Body of pancreas (tissue), 4 donors: ENCODE measurements at regions not wholly inside any gene's neighbourhood (a gene's known extent, or its start where the extent isn't known, plus 50 kb on each side); places are given as distances from the start of the nearest gene placed in this dataset.

ENCODE experiments used
- ATAC-seq: fragments of 150-250 bp; one replicate; pipeline ENCODE4 v1.9.1; 2016
- DNase-seq, 4 donors: peaks; one replicate each; pipeline ENCODE4 v3.0.0-alpha.2; 2019
- H3K27ac ChIP-seq, 4 donors: fragments of 200-600 bp; sonication (generic); 1 replicate in 3 of 4; 2 replicates in 1 of 4; pipeline versions ENCODE4 v1.5.1 to v1.6.1; 2016 to 2019; ENCODE audit warnings: mild to moderate bottlenecking in 1 of 4, mixed read lengths in 1 of 4, moderate library complexity in 1 of 4
- H3K27me3 ChIP-seq, 2 donors: fragments of 200-600 bp; sonication (generic); one replicate each; pipeline ENCODE4 v1.6.0; 2016; ENCODE audit warnings: mild to moderate bottlenecking in 1 of 2
- H3K36me3 ChIP-seq, 2 donors: fragments of 200-600 bp; sonication (generic); replicated peaks in 1 of 2; 2 replicates each; pipeline ENCODE4 v1.5.1; 2016; ENCODE audit warnings: low read depth in 2 of 2; ENCODE audit not compliant: insufficient read depth in 1 of 2
- H3K4me1 ChIP-seq: fragments of 200-600 bp; sonication (generic); one replicate; pipeline ENCODE4 v1.6.0; 2016
- H3K4me3 ChIP-seq, 2 donors: fragments of 200-600 bp; sonication (generic); 1 replicate in 1 of 2; 2 replicates in 1 of 2; pipeline ENCODE4 v1.5.1; 2016 to 2019
- H3K9me3 ChIP-seq, 3 donors: fragments of 200-600 bp; sonication (generic); 1 replicate in 2 of 3; 2 replicates in 1 of 3; pipeline ENCODE4 v1.5.1; 2016
- CTCF ChIP-seq, 7 experiments: fragments of 450-650 bp in 4 of 7; fragments of 200-600 bp in 3 of 7; sonication (generic) in 3 of 7; IDR thresholded peaks; one replicate each; pipeline ENCODE4 v1.5.1; 2016 to 2019; ENCODE audit warnings: antibody characterized with exemption in 7 of 7
- POLR2A ChIP-seq, 3 donors: fragments of 450-650 bp; IDR thresholded peaks; one replicate each; pipeline ENCODE4 v1.6.1; 2016; ENCODE audit warnings: antibody characterized with exemption in 3 of 3, mild to moderate bottlenecking in 2 of 3
- WGBS, 2 donors: methylation state at CpG; one replicate each; pipeline ENCODE4 v1.1.5; 2017; 5-methylcytosine and 5-hydroxymethylcytosine counted together
- intact Hi-C: fragments of 100-400 bp; cut with DNase I; formaldehyde crosslinking; loops from one replicate; pipeline ENCODE4 v1.15.1; 2023

- H3K27me3 ChIP-seq, result no peaks in the 10 kb centered on the region
- no peak for DNase-seq
- peaks cover 16% of the 10 kb centered on the region for H3K4me1 ChIP-seq
- WGBS, 2 donors, result 71 to 73% methylated on average over 13 of the region's 13 CpGs
- TF ChIP-seq POLR2A (IDR thresholded peaks at IDR 0.05) (no peak), CTCF (IDR thresholded peaks at IDR 0.05) (no peak)
- H3K36me3 ChIP-seq, result no peaks in the 10 kb centered on the region
- no peak for ATAC-seq
- intact Hi-C loops, result loop anchor here (2.0 kb wide), 1 partner anchor 515 kb away; no protein-coding TSS in a partner anchor
- H3K27ac ChIP-seq, result no peak overlapping the region
- no peaks in the 10 kb centered on the region for H3K9me3 ChIP-seq
- H3K4me3 ChIP-seq, result no peak overlapping the region
Measured at GRCh38 chr6:168369786-168370185, 50.2 kb upstream of the DACT2 start.

- DNase-seq, result peak; percentile 73 to 86 (median 80)
- Histone ChIP-seq H3K9me3 (no peaks in the 10 kb centered on the region), H3K27ac (no peak overlapping the region), H3K4me3 (no peak overlapping the region), H3K27me3 (no peaks in the 10 kb centered on the region), H3K4me1 (peaks cover 16% of the 10 kb centered on the region), H3K36me3 (no peaks in the 10 kb centered on the region)
- peak; percentile 84 for ATAC-seq
- TF ChIP-seq CTCF (IDR thresholded peaks at IDR 0.05) (peak; percentile 83 to 93 (median 90)), POLR2A (IDR thresholded peaks at IDR 0.05) (no peak)
- WGBS, 2 donors, result 45 to 63% methylated on average over 28 to 42 of the region's 43 CpGs
- intact Hi-C loops, result loop anchor here (2.0 kb wide), 1 partner anchor 514 kb away; no protein-coding TSS in a partner anchor
Measured at GRCh38 chr6:168370310-168370991, 50.9 kb upstream of the DACT2 start.

GRCh38 chr6:168371185-168371584 lies 51.6 kb upstream of the DACT2 start:
- Histone ChIP-seq H3K27me3 (no peaks in the 10 kb centered on the region), H3K36me3 (no peaks in the 10 kb centered on the region), H3K4me3 (no peak overlapping the region), H3K9me3 (no peaks in the 10 kb centered on the region), H3K4me1 (peaks cover 16% of the 10 kb centered on the region), H3K27ac (no peak overlapping the region)
- ATAC-seq (no peak), DNase-seq (no peak)
- 83% methylated on average over 11 of the region's 11 CpGs for WGBS, 2 donors
- TF ChIP-seq CTCF (IDR thresholded peaks at IDR 0.05) (no peak), POLR2A (IDR thresholded peaks at IDR 0.05) (no peak)
- intact Hi-C loops, result loop anchor here (2.0 kb wide), 1 partner anchor 514 kb away; no protein-coding TSS in a partner anchor

- DNase-seq (no peak), ATAC-seq (no peak)
- Histone ChIP-seq H3K27ac (no peak overlapping the region), H3K9me3 (no peaks in the 10 kb centered on the region), H3K36me3 (no peaks in the 10 kb centered on the region), H3K4me3 (no peak overlapping the region), H3K4me1 (peaks cover 16% of the 10 kb centered on the region), H3K27me3 (no peaks in the 10 kb centered on the region)
- intact Hi-C loops, result loop anchor here (2.0 kb wide), 1 partner anchor 513 kb away; no protein-coding TSS in a partner anchor
- 85 to 91% methylated on average over 5 to 6 of the region's 6 CpGs for WGBS, 2 donors
- TF ChIP-seq CTCF (IDR thresholded peaks at IDR 0.05) (no peak), POLR2A (IDR thresholded peaks at IDR 0.05) (no peak)
Measured at GRCh38 chr6:168371618-168371980, 52.0 kb upstream of the DACT2 start.
